IMR-90 (cell line): ENCODE measurements at regions not wholly inside any gene's neighbourhood (a gene's known extent, or its start where the extent isn't known, plus 50 kb on each side); places are given as distances from the start of the nearest gene placed in this dataset.
A peak's percentile ranks its signal among the peaks of the same experiment; 100 is the strongest.

Experiments used
- ATAC-seq: fragments of 200-7000 bp; cut with Tn5 transposase; 2 replicates; pipeline ENCODE4 v1.9.1; 2020; ENCODE audit warnings: low read depth, mild to moderate bottlenecking, moderate library complexity
- BruUV-seq: library from RNA; stranded (reverse); fragments of 400-500 nt; replicated peaks from 2 replicates; lab custom pipeline; 2021; lab: Mats Ljungman, UMichigan
- CTCF ChIA-PET: fragments of 300-600 bp; formaldehyde crosslinking; extraction: SDS; loops from one replicate; lab custom pipeline; 2021; ENCODE audit warnings: antibody characterized with exemption; lab: Yijun Ruan, JAX
- POLR2A ChIA-PET: fragments of 300-600 bp; sonication (Branson Sonifier 250); formaldehyde crosslinking; loops from one replicate; lab custom pipeline; 2022; ENCODE audit warnings: antibody characterized with exemption; ENCODE audit not compliant: unreplicated experiment; lab: Charles Lee
- DNase-seq: peaks from one replicate; pipeline ENCODE4 v3.0.0; 2013
- H2AFZ ChIP-seq: replicated peaks from 2 replicates; pipeline ENCODE3; 2013; ENCODE audit warnings: low read length, mild to moderate bottlenecking; ENCODE audit not compliant: poor library complexity
- H2AK5ac ChIP-seq: 2 replicates; pipeline ENCODE4 v1.6.1; 2013; ENCODE audit warnings: low read depth, low read length, inconsistent platforms
- H2AK9ac ChIP-seq: replicated peaks from 2 replicates; pipeline ENCODE3; 2013; ENCODE audit warnings: mild to moderate bottlenecking, low read depth, low read length, moderate library complexity; ENCODE audit not compliant: poor library complexity
- H2BK120ac ChIP-seq: 2 replicates; pipeline ENCODE4 v1.6.1; 2013; ENCODE audit warnings: low read depth, low read length, inconsistent platforms
- H2BK15ac ChIP-seq: 3 replicates; pipeline ENCODE4 v1.6.1; 2013; ENCODE audit warnings: low read depth, low read length, inconsistent platforms
- H2BK20ac ChIP-seq: 2 replicates; pipeline ENCODE4 v1.6.1; 2013; ENCODE audit warnings: low read depth, mild to moderate bottlenecking, inconsistent platforms, low read length, moderate library complexity
- H2BK5ac ChIP-seq: 2 replicates; pipeline ENCODE4 v1.6.1; 2013; ENCODE audit warnings: mild to moderate bottlenecking, low read depth, low read length, inconsistent platforms; ENCODE audit not compliant: poor library complexity, severe bottlenecking
- H3K14ac ChIP-seq: replicated peaks from 2 replicates; pipeline ENCODE4 v1.6.1; 2013; ENCODE audit warnings: low read depth, low read length, inconsistent platforms
- H3K18ac ChIP-seq: 2 replicates; pipeline ENCODE4 v1.6.1; 2013; ENCODE audit warnings: low read depth, low read length, control low read depth
- H3K23ac ChIP-seq: 2 replicates; pipeline ENCODE4 v1.6.1; 2013; ENCODE audit warnings: low read depth, low read length, inconsistent platforms
- H3K27ac ChIP-seq: 2 replicates; pipeline ENCODE4 v1.5.1; 2013; ENCODE audit warnings: mild to moderate bottlenecking, control low read depth, low read length; ENCODE audit not compliant: insufficient read depth
- H3K27me3 ChIP-seq: 2 replicates; pipeline ENCODE4 v1.6.1; 2013; ENCODE audit warnings: low read length; ENCODE audit not compliant: control insufficient read depth, insufficient read depth
- H3K36me3 ChIP-seq: 2 replicates; pipeline ENCODE4 v1.6.1; 2013; ENCODE audit warnings: low read length, mixed read lengths; ENCODE audit not compliant: control insufficient read depth, insufficient read depth
- H3K4ac ChIP-seq: 2 replicates; pipeline ENCODE4 v1.6.1; 2013; ENCODE audit warnings: low read depth, low read length, inconsistent platforms
- H3K4me1 ChIP-seq: 2 replicates; pipeline ENCODE4 v1.6.1; 2013; ENCODE audit warnings: low read length, mixed read lengths; ENCODE audit not compliant: control insufficient read depth, insufficient read depth
- H3K4me2 ChIP-seq: 2 replicates; pipeline ENCODE4 v1.6.1; 2013; ENCODE audit warnings: low read depth, mild to moderate bottlenecking, control low read depth, low read length, moderate library complexity
- H3K4me3 ChIP-seq: 2 replicates; pipeline ENCODE4 v1.5.1; 2013; ENCODE audit warnings: low read depth, mild to moderate bottlenecking, control low read depth, low read length, moderate library complexity; ENCODE audit not compliant: insufficient read depth
- H3K56ac ChIP-seq: 2 replicates; pipeline ENCODE4 v1.6.1; 2013; ENCODE audit warnings: low read length, inconsistent platforms; ENCODE audit not compliant: insufficient read depth; ENCODE audit errors: extremely low read depth
- H3K79me1 ChIP-seq, 2 experiments: 2 replicates each; pipeline ENCODE4 v1.6.1; 2013; ENCODE audit warnings: low read length in 2 of 2, inconsistent platforms in 1 of 2, low read depth in 1 of 2
- H3K9ac ChIP-seq: 2 replicates; pipeline ENCODE4 v1.6.1; 2013; ENCODE audit warnings: low read depth, low read length, control low read depth
- H3K9me1 ChIP-seq: 2 replicates; pipeline ENCODE4 v1.6.1; 2013; ENCODE audit warnings: low read length, inconsistent platforms; ENCODE audit not compliant: insufficient read depth
- H3K9me3 ChIP-seq: 2 replicates; pipeline ENCODE4 v1.6.1; 2013; ENCODE audit warnings: low read length; ENCODE audit not compliant: control insufficient read depth, insufficient read depth
- H4K20me1 ChIP-seq: 2 replicates; pipeline ENCODE4 v1.6.1; 2013; ENCODE audit warnings: low read length, inconsistent platforms; ENCODE audit not compliant: insufficient read depth
- H4K5ac ChIP-seq: 2 replicates; pipeline ENCODE4 v1.6.1; 2013; ENCODE audit warnings: mild to moderate bottlenecking, low read depth, low read length, control low read depth
- H4K8ac ChIP-seq, 2 experiments: 2 replicates each; pipeline ENCODE4 v1.6.1; 2013; ENCODE audit warnings: low read depth in 2 of 2, low read length in 2 of 2, control low read depth in 1 of 2, inconsistent platforms in 1 of 2
- H4K91ac ChIP-seq: 2 replicates; pipeline ENCODE4 v1.6.1; 2013; ENCODE audit warnings: low read depth, low read length, inconsistent platforms; ENCODE audit not compliant: insufficient read depth
- MAFK ChIP-seq: IDR thresholded peaks from 2 replicates; pipeline ENCODE4 v1.6.1; 2012; ENCODE audit warnings: low read depth, low read length, improper control_type of control experiment
- MAZ ChIP-seq: IDR thresholded peaks from 2 replicates; pipeline ENCODE4 v1.6.1; 2012; ENCODE audit warnings: low read depth, mild to moderate bottlenecking, low read length, improper control_type of control experiment, moderate library complexity, borderline replicate concordance
- WGBS, 2 experiments: methylation state at CpG; one replicate each; pipeline versions ENCODE4 v1.1.5 to v1.1.7; 2013; ENCODE audit warnings: missing lambda C conversion rate in 2 of 2; ENCODE audit not compliant: insufficient read length in 1 of 2; ENCODE audit errors: extremely low coverage in 2 of 2; 5-methylcytosine and 5-hydroxymethylcytosine counted together
- dilution Hi-C: fragments of 300-500 bp; cut with HindIII; formaldehyde crosslinking; loops from one replicate; pipeline ENCODE4 v1.14.3; 2018; ENCODE audit warnings: low sequenced_read_pairs; ENCODE audit not compliant: unreplicated experiment
- in situ Hi-C: fragments of 300-500 bp; cut with MboI; formaldehyde crosslinking; loops from 3 replicates; pipeline ENCODE4 v1.14.3; 2019; ENCODE audit warnings: low sequenced_read_pairs, inconsistent platforms, mixed read lengths
- intact Hi-C: fragments of 100-400 bp; cut with micrococcal nuclease; formaldehyde crosslinking; loops from 2 replicates; pipeline ENCODE4 v1.10.0; 2022

- no TSS peak for BruUV-seq
- ChIA-PET CTCF (interaction anchor here (0.6 kb wide), 1 partner anchor 182 kb away, joined by 5 read pairs; no protein-coding TSS in a partner anchor), POLR2A (no interaction called here)
- Histone ChIP-seq H2BK20ac (peak overlapping the region; percentile 95; the same call in 1 of the 2 replicates), H3K9ac (no peak overlapping the region), H3K9me3 (no peaks in the 10 kb centered on the region), H2BK5ac (no peak overlapping the region), H4K5ac (no peak overlapping the region), H3K4me1 (peaks cover 26% of the 10 kb centered on the region), H2AK9ac (no peak overlapping the region), H3K56ac (no peak overlapping the region), H2AK5ac (peak overlapping the region; percentile 38; the same call in 1 of the 2 replicates), H3K9me1 (peaks cover 12% of the 10 kb centered on the region), H3K4ac (peak overlapping the region; percentile 12; the same call in 1 of the 2 replicates), H3K27ac (peak overlapping the region; percentile 24; the same call in 1 of the 2 replicates), H3K18ac (0 out of 2 replicates have a peak overlapping the region, but pooled peaks have one; percentile 43), H3K79me1 (peaks cover 0 to 21% of the 10 kb centered on the region in 2 experiments; a peak in 2 of 4 replicates), H3K36me3 (no peaks in the 10 kb centered on the region), H3K4me3 (no peak overlapping the region), H3K14ac (no peak overlapping the region), H4K8ac (0 out of 4 replicates have a peak overlapping the region, but pooled peaks of 1 of the 2 experiments have one; percentile 81), H4K20me1 (no peaks in the 10 kb centered on the region), H2BK15ac (no peak overlapping the region), H4K91ac (no peak overlapping the region), H3K4me2 (no peak overlapping the region), H2AFZ (no peak overlapping the region), H3K23ac (no peak overlapping the region; the same call in 1 of the 2 replicates), H2BK120ac (peak overlapping the region; percentile 98; the same call in 1 of the 2 replicates), H3K27me3 (no peaks in the 10 kb centered on the region)
- in situ Hi-C loops (loop anchor here (5.0 kb wide), 2 partner anchors 84 to 314 kb away; no protein-coding TSS in a partner anchor), intact Hi-C loops (loop anchor here (5.0 to 10.0 kb wide), 2 partner anchors 139 to 177 kb away; no protein-coding TSS in a partner anchor), dilution Hi-C loops (no loop called here)
- WGBS, 2 experiments, result no CpG with 5 or more reads among the region's 1 CpG
- ATAC-seq (no peak), DNase-seq (no peak)
- TF ChIP-seq MAFK (0 out of 2 replicates have a peak, but pooled peaks have one; percentile 34), MAZ (no peak)
These were observed 143.9 kb downstream of the ESM1 start for GRCh38 chr5:54841481-54841880.
